ENCODE measurements at regions not wholly inside any gene's neighbourhood (a gene's known extent, or its start where the extent isn't known, plus 50 kb on each side); places are given as distances from the start of the nearest gene placed in this dataset.

- no peak for TF ChIP-seq ZNF544 (tag by site-specific recombination; IDR thresholded peaks at IDR 0.05)
- TF ChIP-seq MYNN (tag by site-specific recombination; IDR thresholded peaks at IDR 0.05; ENCODE audit: borderline replicate concordance) = no peak
- no peak for TF ChIP-seq REST (tag by site-specific recombination; IDR thresholded peaks at IDR 0.05)
These were observed 1541.8 kb downstream of the EFNB2 start for GRCh38 chr13:104993708-104994107.
